Mucosa of descending colon (tissue), 3 donors: ENCODE measurements at regions not wholly inside any gene's neighbourhood (a gene's known extent, or its start where the extent isn't known, plus 50 kb on each side); places are given as distances from the start of the nearest gene placed in this dataset.
A peak's percentile ranks its signal among the peaks of the same experiment; 100 is the strongest.

ENCODE experiments used
- ATAC-seq: fragments of 200-7000 bp; cut with Tn5 transposase; one replicate; pipeline ENCODE4 v1.9.1; 2020; ENCODE audit warnings: mild to moderate bottlenecking, moderate library complexity
- DNase-seq, 3 donors: peaks; one replicate each; pipeline ENCODE4 v3.0.0-alpha.2; 2020
- H3K36me3 ChIP-seq: fragments of 200-600 bp; one replicate; pipeline ENCODE4 v1.8.0; 2021; ENCODE audit warnings: low read depth, mild to moderate bottlenecking
- H3K4me1 ChIP-seq: fragments of 200-600 bp; one replicate; pipeline ENCODE4 v1.8.0; 2021; ENCODE audit warnings: low read depth, mild to moderate bottlenecking
- H3K4me3 ChIP-seq: fragments of 200-600 bp; one replicate; pipeline ENCODE4 v1.8.0; 2021; ENCODE audit warnings: mild to moderate bottlenecking
- H3K9me3 ChIP-seq: fragments of 200-600 bp; one replicate; pipeline ENCODE4 v1.8.0; 2021; ENCODE audit warnings: mild to moderate bottlenecking
- CTCF ChIP-seq: fragments of 200-600 bp; IDR thresholded peaks from one replicate; pipeline ENCODE4 v1.8.0; 2022; ENCODE audit warnings: antibody characterized with exemption, mild to moderate bottlenecking
- intact Hi-C, 2 donors: fragments of 100-400 bp; cut with DNase I in 1 of 2; cut with micrococcal nuclease in 1 of 2; formaldehyde crosslinking; loops; one replicate each; pipeline versions ENCODE4 v1.11.0 to v1.11.1; 2022; cut with DNase I, micrococcal nuclease
- donor health status: DM: no; HTN: no; CAD: no; lungs with moderate emphysema.
- donor health status: DM: no; HTN: no; CAD: no.
- donor health status: DM: no; HTN: yes; CAD: no.

GRCh38 chr18:34493566-34494358 is 216.3 kb upstream of the DTNA start:
- ATAC-seq (peak; percentile 63), DNase-seq (peak in 2 of 3 donors; percentile 27 to 32)
- Histone ChIP-seq H3K36me3 (no peaks in the 10 kb centered on the region), H3K4me1 (no peaks in the 10 kb centered on the region), H3K9me3 (no peaks in the 10 kb centered on the region), H3K4me3 (no peak overlapping the region)
- TF ChIP-seq CTCF, result no peak
- intact Hi-C loops, result no loop called here

GRCh38 chr18:34494359-34494696 is 215.8 kb upstream of the DTNA start:
- Histone ChIP-seq H3K4me1 (no peaks in the 10 kb centered on the region), H3K9me3 (no peaks in the 10 kb centered on the region), H3K36me3 (no peaks in the 10 kb centered on the region), H3K4me3 (no peak overlapping the region)
- intact Hi-C loops, result no loop called here
- ATAC-seq (no peak), DNase-seq (peak in 2 of 3 donors; percentile 11 to 22)
- TF ChIP-seq CTCF, result no peak

- TF ChIP-seq CTCF, result no peak
- Histone ChIP-seq H3K4me1 (no peaks in the 10 kb centered on the region), H3K4me3 (no peak overlapping the region), H3K9me3 (no peaks in the 10 kb centered on the region), H3K36me3 (no peaks in the 10 kb centered on the region)
- DNase-seq, result no peak
- ATAC-seq, result no peak
- intact Hi-C loops, result no loop called here
These were observed 214.6 kb upstream of the DTNA start for GRCh38 chr18:34495506-34495905.

- H3K36me3 ChIP-seq, result no peaks in the 10 kb centered on the region
- DNase-seq, result no peak
- H3K4me1 ChIP-seq, result no peaks in the 10 kb centered on the region
- no peak overlapping the region for H3K4me3 ChIP-seq
- H3K9me3 ChIP-seq, result no peaks in the 10 kb centered on the region
- TF ChIP-seq CTCF, result no peak
- ATAC-seq, result no peak
- intact Hi-C loops, result no loop called here
These were observed 208.5 kb upstream of the DTNA start for GRCh38 chr18:34501553-34501952.

GRCh38 chr18:34506198-34506597 is 203.9 kb upstream of the DTNA start:
- intact Hi-C loops, result no loop called here
- H3K4me3 ChIP-seq, result no peak overlapping the region

More at GRCh38 chr18:34506198-34506597, 203.9 kb upstream of the DTNA start:
- H3K36me3 ChIP-seq, result no peaks in the 10 kb centered on the region
- no peak for TF ChIP-seq CTCF
- ATAC-seq, result no peak
- H3K9me3 ChIP-seq, result no peaks in the 10 kb centered on the region
- no peak for DNase-seq
- H3K4me1 ChIP-seq, result no peaks in the 10 kb centered on the region
